CD4-positive, alpha-beta T cell treated with Interleukin-15 for 4 hours (primary cell): ENCODE measurements at regions not wholly inside any gene's neighbourhood (a gene's known extent, or its start where the extent isn't known, plus 50 kb on each side); places are given as distances from the start of the nearest gene placed in this dataset.

ENCODE experiments used
- DNase-seq: peaks from one replicate; pipeline ENCODE4 v3.0.0-alpha.2; 2020; ENCODE audit warnings: low spot score

GRCh38 chr5:3736466-3736865 is 140.8 kb downstream of the IRX1 start:
- no peak for DNase-seq

GRCh38 chr5:3736926-3737325 is 141.3 kb downstream of the IRX1 start:
- no peak for DNase-seq

GRCh38 chr5:3738919-3739318 is 143.3 kb downstream of the IRX1 start:
- no peak for DNase-seq

- no peak for DNase-seq
Observed at GRCh38 chr5:3740546-3741373, 145.1 kb downstream of the IRX1 start.

GRCh38 chr5:3741374-3741770 is 145.7 kb downstream of the IRX1 start:
- DNase-seq = no peak

GRCh38 chr5:3742750-3743149 is 147.1 kb downstream of the IRX1 start:
- DNase-seq = no peak

- no peak for DNase-seq
Observed at GRCh38 chr5:3751846-3752245, 156.2 kb downstream of the IRX1 start.

GRCh38 chr5:3778000-3778550 is 182.4 kb downstream of the IRX1 start:
- no peak for DNase-seq

- DNase-seq = no peak
Observed at GRCh38 chr5:3778945-3779344, 183.3 kb downstream of the IRX1 start.

- no peak for DNase-seq
Observed at GRCh38 chr5:3780278-3780677, 184.6 kb downstream of the IRX1 start.

GRCh38 chr5:3780907-3781306 is 185.3 kb downstream of the IRX1 start:
- DNase-seq = no peak

GRCh38 chr5:3784854-3785253 is 189.2 kb downstream of the IRX1 start:
- DNase-seq = no peak

- DNase-seq = no peak
Observed at GRCh38 chr5:3786165-3786564, 190.5 kb downstream of the IRX1 start.

- no peak for DNase-seq
Observed at GRCh38 chr5:3786891-3787430, 191.3 kb downstream of the IRX1 start.

- no peak for DNase-seq
Observed at GRCh38 chr5:3787604-3788003, 192.0 kb downstream of the IRX1 start.

GRCh38 chr5:3789519-3790193 is 194.0 kb downstream of the IRX1 start:
- no peak for DNase-seq

- no peak for DNase-seq
Observed at GRCh38 chr5:3793162-3793561, 197.5 kb downstream of the IRX1 start.

GRCh38 chr5:3794611-3795010 is 199.0 kb downstream of the IRX1 start:
- no peak for DNase-seq

- DNase-seq = no peak
Observed at GRCh38 chr5:3796736-3797135, 201.1 kb downstream of the IRX1 start.

- no peak for DNase-seq
Observed at GRCh38 chr5:3801967-3802366, 206.3 kb downstream of the IRX1 start.

- no peak for DNase-seq
Observed at GRCh38 chr5:3809455-3809854, 213.8 kb downstream of the IRX1 start.

- DNase-seq = no peak
Observed at GRCh38 chr5:3811116-3811515, 215.5 kb downstream of the IRX1 start.

- no peak for DNase-seq
Observed at GRCh38 chr5:3818624-3819023, 223.0 kb downstream of the IRX1 start.
